ENCODE measurements at regions not wholly inside any gene's neighbourhood (a gene's known extent, or its start where the extent isn't known, plus 50 kb on each side); places are given as distances from the start of the nearest gene placed in this dataset.

- TF ChIP-seq, protein P1, sequence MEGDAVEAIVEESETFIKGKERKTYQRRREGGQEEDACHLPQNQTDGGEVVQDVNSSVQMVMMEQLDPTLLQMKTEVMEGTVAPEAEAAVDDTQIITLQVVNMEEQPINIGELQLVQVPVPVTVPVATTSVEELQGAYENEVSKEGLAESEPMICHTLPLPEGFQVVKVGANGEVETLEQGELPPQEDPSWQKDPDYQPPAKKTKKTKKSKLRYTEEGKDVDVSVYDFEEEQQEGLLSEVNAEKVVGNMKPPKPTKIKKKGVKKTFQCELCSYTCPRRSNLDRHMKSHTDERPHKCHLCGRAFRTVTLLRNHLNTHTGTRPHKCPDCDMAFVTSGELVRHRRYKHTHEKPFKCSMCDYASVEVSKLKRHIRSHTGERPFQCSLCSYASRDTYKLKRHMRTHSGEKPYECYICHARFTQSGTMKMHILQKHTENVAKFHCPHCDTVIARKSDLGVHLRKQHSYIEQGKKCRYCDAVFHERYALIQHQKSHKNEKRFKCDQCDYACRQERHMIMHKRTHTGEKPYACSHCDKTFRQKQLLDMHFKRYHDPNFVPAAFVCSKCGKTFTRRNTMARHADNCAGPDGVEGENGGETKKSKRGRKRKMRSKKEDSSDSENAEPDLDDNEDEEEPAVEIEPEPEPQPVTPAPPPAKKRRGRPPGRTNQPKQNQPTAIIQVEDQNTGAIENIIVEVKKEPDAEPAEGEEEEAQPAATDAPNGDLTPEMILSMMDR (conservative IDR thresholded peaks at IDR 0.05; ENCODE audit: low read depth in 2 of 2), result no peak
- TF ChIP-seq, protein P2, sequence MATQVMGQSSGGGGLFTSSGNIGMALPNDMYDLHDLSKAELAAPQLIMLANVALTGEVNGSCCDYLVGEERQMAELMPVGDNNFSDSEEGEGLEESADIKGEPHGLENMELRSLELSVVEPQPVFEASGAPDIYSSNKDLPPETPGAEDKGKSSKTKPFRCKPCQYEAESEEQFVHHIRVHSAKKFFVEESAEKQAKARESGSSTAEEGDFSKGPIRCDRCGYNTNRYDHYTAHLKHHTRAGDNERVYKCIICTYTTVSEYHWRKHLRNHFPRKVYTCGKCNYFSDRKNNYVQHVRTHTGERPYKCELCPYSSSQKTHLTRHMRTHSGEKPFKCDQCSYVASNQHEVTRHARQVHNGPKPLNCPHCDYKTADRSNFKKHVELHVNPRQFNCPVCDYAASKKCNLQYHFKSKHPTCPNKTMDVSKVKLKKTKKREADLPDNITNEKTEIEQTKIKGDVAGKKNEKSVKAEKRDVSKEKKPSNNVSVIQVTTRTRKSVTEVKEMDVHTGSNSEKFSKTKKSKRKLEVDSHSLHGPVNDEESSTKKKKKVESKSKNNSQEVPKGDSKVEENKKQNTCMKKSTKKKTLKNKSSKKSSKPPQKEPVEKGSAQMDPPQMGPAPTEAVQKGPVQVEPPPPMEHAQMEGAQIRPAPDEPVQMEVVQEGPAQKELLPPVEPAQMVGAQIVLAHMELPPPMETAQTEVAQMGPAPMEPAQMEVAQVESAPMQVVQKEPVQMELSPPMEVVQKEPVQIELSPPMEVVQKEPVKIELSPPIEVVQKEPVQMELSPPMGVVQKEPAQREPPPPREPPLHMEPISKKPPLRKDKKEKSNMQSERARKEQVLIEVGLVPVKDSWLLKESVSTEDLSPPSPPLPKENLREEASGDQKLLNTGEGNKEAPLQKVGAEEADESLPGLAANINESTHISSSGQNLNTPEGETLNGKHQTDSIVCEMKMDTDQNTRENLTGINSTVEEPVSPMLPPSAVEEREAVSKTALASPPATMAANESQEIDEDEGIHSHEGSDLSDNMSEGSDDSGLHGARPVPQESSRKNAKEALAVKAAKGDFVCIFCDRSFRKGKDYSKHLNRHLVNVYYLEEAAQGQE (IDR thresholded peaks at IDR 0.05; ENCODE audit: unreplicated experiment), result no peak
- TF ChIP-seq JUNB (IDR thresholded peaks at IDR 0.05; ENCODE audit: unreplicated experiment) (no peak), EZH2 (IDR thresholded peaks at IDR 0.05; ENCODE audit: low read depth, unreplicated experiment) (no peak), POLR2AphosphoS5 (IDR thresholded peaks at IDR 0.05; ENCODE audit: low read depth) (no peak), EZH2phosphoT487 (IDR thresholded peaks at IDR 0.05; ENCODE audit: unreplicated experiment) (no peak), ZNF331 (CRISPR knock-in tag; IDR thresholded peaks at IDR 0.05; ENCODE audit: low read depth) (no peak), ZNF114 (CRISPR knock-in tag; IDR thresholded peaks at IDR 0.05) (no peak), CREB1 (CRISPR knock-in tag; IDR thresholded peaks at IDR 0.05; ENCODE audit: low read depth) (no peak)
Observed at GRCh38 chr13:30047154-30047874, 196.9 kb upstream of the UBL3 start.

Measured in GM23338 (cell line).